ENCODE measurements at regions not wholly inside any gene's neighbourhood (a gene's known extent, or its start where the extent isn't known, plus 50 kb on each side); places are given as distances from the start of the nearest gene placed in this dataset.

DNA sequence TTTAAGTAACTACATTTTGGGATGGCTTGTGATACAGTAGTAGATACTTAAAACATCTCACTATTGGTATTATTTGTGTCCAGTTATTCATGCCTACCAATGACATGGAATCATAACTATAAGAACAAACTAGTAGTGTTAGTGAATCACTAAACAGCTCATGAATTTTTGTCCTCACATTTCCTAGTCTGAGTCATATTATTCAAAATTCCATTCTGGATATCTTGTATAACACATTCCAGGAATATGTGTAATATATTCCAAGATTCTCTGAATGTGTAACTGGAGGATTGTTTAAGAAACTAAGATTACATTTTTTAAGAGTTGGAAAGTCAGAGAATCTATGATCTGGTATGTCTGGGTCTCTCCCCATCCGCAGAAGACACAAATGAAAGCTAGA is 565.3 kb upstream of the ZNF608 start:
- FAIRE-seq (no peak), ATAC-seq (no peak), DNase-seq (ENCODE audit: low spot score) (no peak)
- H3K4me1 ChIP-seq (ENCODE audit: insufficient read depth, low read length), result no peaks in the 10 kb centered on the region
- H2AFZ ChIP-seq (ENCODE audit: low read length), result no peak overlapping the region
- no peaks in the 10 kb centered on the region for H4K20me1 ChIP-seq (ENCODE audit: insufficient read depth, low read length)
- no peak overlapping the region for H3K4me3 ChIP-seq (replicated peaks in 1 of 3; ENCODE audit: insufficient read depth in 1 of 3, low read depth in 2 of 3, low read length in 3 of 3)
- H3K9me3 ChIP-seq (ENCODE audit: low read length), result peaks cover 35% of the 10 kb centered on the region
- TF ChIP-seq AHDC1 (CRISPR knock-in tag; IDR thresholded peaks at IDR 0.05; ENCODE audit: borderline replicate concordance), result no peak
- TF ChIP-seq, protein P1, sequence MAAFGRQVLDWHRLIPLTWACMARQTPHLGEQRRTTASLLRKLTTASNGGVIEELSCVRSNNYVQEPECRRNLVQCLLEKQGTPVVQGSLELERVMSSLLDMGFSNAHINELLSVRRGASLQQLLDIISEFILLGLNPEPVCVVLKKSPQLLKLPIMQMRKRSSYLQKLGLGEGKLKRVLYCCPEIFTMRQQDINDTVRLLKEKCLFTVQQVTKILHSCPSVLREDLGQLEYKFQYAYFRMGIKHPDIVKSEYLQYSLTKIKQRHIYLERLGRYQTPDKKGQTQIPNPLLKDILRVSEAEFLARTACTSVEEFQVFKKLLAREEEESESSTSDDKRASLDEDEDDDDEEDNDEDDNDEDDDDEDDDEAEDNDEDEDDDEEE (CRISPR knock-in tag; IDR thresholded peaks at IDR 0.05), result no peak
- TF ChIP-seq ZNF383 (CRISPR knock-in tag; IDR thresholded peaks at IDR 0.05; ENCODE audit: borderline replicate concordance), result no peak
- TF ChIP-seq MXD4 (CRISPR knock-in tag; IDR thresholded peaks at IDR 0.05), result no peak
- TF ChIP-seq SRSF4 (IDR thresholded peaks at IDR 0.05; ENCODE audit: low read depth, low read length, poor library complexity, severe bottlenecking), result no peak
- no peak for TF ChIP-seq ZNF256 (CRISPR knock-in tag; conservative IDR thresholded peaks at IDR 0.05)
- no peak for TF ChIP-seq IKZF4 (CRISPR knock-in tag; IDR thresholded peaks at IDR 0.05; ENCODE audit: borderline replicate concordance, low read depth, not compliant biosample characterization)
- no peak for TF ChIP-seq ZNF337 (CRISPR knock-in tag; IDR thresholded peaks at IDR 0.05; ENCODE audit: borderline replicate concordance, low read depth)
- no peak for TF ChIP-seq ZNF720 (CRISPR knock-in tag; IDR thresholded peaks at IDR 0.05)
- no peak for TF ChIP-seq NKX3-1 (CRISPR knock-in tag; IDR thresholded peaks at IDR 0.05)
- TF ChIP-seq CENPX (CRISPR knock-in tag; IDR thresholded peaks at IDR 0.05), result no peak
- TF ChIP-seq ZBTB1 (CRISPR knock-in tag; IDR thresholded peaks at IDR 0.05; ENCODE audit: borderline replicate concordance), result no peak
- TF ChIP-seq MXD1 (CRISPR knock-in tag; IDR thresholded peaks at IDR 0.05), result no peak
- no peak for TF ChIP-seq BORCS8-MEF2B (CRISPR knock-in tag; IDR thresholded peaks at IDR 0.05)
- no peak for TF ChIP-seq ZNF451 (CRISPR knock-in tag; IDR thresholded peaks at IDR 0.05)
- H3K4me2 ChIP-seq (ENCODE audit: low read depth, low read length), result no peak overlapping the region
- ChIA-PET POLR2A (no interaction called here), CTCF (ENCODE audit: low intra/inter-chr PET ratio, low total read pairs) (no interaction called here)
- in situ Hi-C loops (cut with HindIII; ENCODE audit: extremely low pct_ligation_motif_present, low pct_unique_long_range_greater_than_20kb), result no loop called here
- intact Hi-C loops (cut with micrococcal nuclease; ENCODE audit: unreplicated experiment), result no loop called here
- H3K27ac ChIP-seq (ENCODE audit: extremely low read length, insufficient read depth, low read length), result no peak overlapping the region
- WGBS (ENCODE audit: low lambda C conversion rate), result 8% methylated on average over 1 of the region's 1 CpG
- H3K79me2 ChIP-seq (ENCODE audit: insufficient read depth, low read length), result no peaks in the 10 kb centered on the region
- no peak overlapping the region for H3K9ac ChIP-seq (ENCODE audit: insufficient read depth, low read depth, low read length)
- no peaks in the 10 kb centered on the region for H3K36me3 ChIP-seq (replicated peaks in 1 of 2; ENCODE audit: control insufficient read depth in 1 of 2, insufficient read depth in 2 of 2, low read length in 2 of 2)
- no TSS peak for BruUV-seq (replicated peaks)
- no peaks in the 10 kb centered on the region for H3K27me3 ChIP-seq (ENCODE audit: control insufficient read depth in 1 of 2, insufficient read depth in 2 of 2, low read length in 2 of 2)

All from HepG2 (cell line).